ENCODE measurements at regions not wholly inside any gene's neighbourhood (a gene's known extent, or its start where the extent isn't known, plus 50 kb on each side); places are given as distances from the start of the nearest gene placed in this dataset.
"Not testable (repeated sequence)": the region's sequence is repeated elsewhere in the genome, so short reads cannot be mapped to it uniquely, and the experiment has no call there.

GRCh38 chr6:19892260-19892659 lies 55.1 kb downstream of the ID4 start:
- peak; percentile 15 for DNase-seq (ENCODE audit: low spot score)

GRCh38 chr6:19895866-19896692 lies 58.9 kb downstream of the ID4 start:
- DNase-seq (ENCODE audit: low spot score), result no peak

GRCh38 chr6:19896693-19897010 lies 59.5 kb downstream of the ID4 start:
- DNase-seq (ENCODE audit: low spot score), result no peak

GRCh38 chr6:19898141-19898740 lies 61.1 kb downstream of the ID4 start:
- no peak for DNase-seq (ENCODE audit: low spot score)

- no peak for DNase-seq (ENCODE audit: low spot score)
Measured at GRCh38 chr6:19902201-19902600, 65.0 kb downstream of the ID4 start.

- not testable (repeated sequence) for DNase-seq (ENCODE audit: low spot score)
Measured at GRCh38 chr6:19904408-19904807, 67.2 kb downstream of the ID4 start.

GRCh38 chr6:19905584-19905983 lies 68.4 kb downstream of the ID4 start:
- DNase-seq (ENCODE audit: low spot score), result no peak

GRCh38 chr6:19906171-19906570 lies 69.0 kb downstream of the ID4 start:
- DNase-seq (ENCODE audit: low spot score), result no peak

GRCh38 chr6:19911223-19911622 lies 74.1 kb downstream of the ID4 start:
- no peak for DNase-seq (ENCODE audit: low spot score)

GRCh38 chr6:19918436-19918835 lies 81.3 kb downstream of the ID4 start:
- no peak for DNase-seq (ENCODE audit: low spot score)

GRCh38 chr6:19921786-19922185 lies 84.6 kb downstream of the ID4 start:
- DNase-seq (ENCODE audit: low spot score), result no peak

- DNase-seq (ENCODE audit: low spot score), result no peak
Measured at GRCh38 chr6:19925533-19925932, 88.4 kb downstream of the ID4 start.

- no peak for DNase-seq (ENCODE audit: low spot score)
Measured at GRCh38 chr6:19928461-19928860, 91.3 kb downstream of the ID4 start.

- no peak for DNase-seq (ENCODE audit: low spot score)
Measured at GRCh38 chr6:19929312-19929711, 92.1 kb downstream of the ID4 start.

- no peak for DNase-seq (ENCODE audit: low spot score)
Measured at GRCh38 chr6:19934996-19935591, 97.9 kb downstream of the ID4 start.

GRCh38 chr6:19939321-19939720 lies 102.2 kb downstream of the ID4 start:
- DNase-seq (ENCODE audit: low spot score), result not testable (repeated sequence)

GRCh38 chr6:19939926-19940325 lies 102.8 kb downstream of the ID4 start:
- not testable (repeated sequence) for DNase-seq (ENCODE audit: low spot score)

GRCh38 chr6:19943042-19943441 lies 105.9 kb downstream of the ID4 start:
- DNase-seq (ENCODE audit: low spot score), result no peak

GRCh38 chr6:19945843-19946358 lies 108.7 kb downstream of the ID4 start:
- DNase-seq (ENCODE audit: low spot score), result no peak

- DNase-seq (ENCODE audit: low spot score), result no peak
Measured at GRCh38 chr6:19949155-19949554, 112.0 kb downstream of the ID4 start.

GRCh38 chr6:19964115-19964514 lies 126.9 kb downstream of the ID4 start:
- DNase-seq (ENCODE audit: low spot score), result no peak

GRCh38 chr6:19968201-19968600 lies 131.0 kb downstream of the ID4 start:
- DNase-seq (ENCODE audit: low spot score), result no peak

GRCh38 chr6:19972221-19972620 lies 135.1 kb downstream of the ID4 start:
- DNase-seq (ENCODE audit: low spot score), result no peak
